HG03103 (cell line): ENCODE measurements at regions not wholly inside any gene's neighbourhood (a gene's known extent, or its start where the extent isn't known, plus 50 kb on each side); places are given as distances from the start of the nearest gene placed in this dataset.
A peak's percentile ranks its signal among the peaks of the same experiment; 100 is the strongest.
"Not testable (repeated sequence)": the region's sequence is repeated elsewhere in the genome, so short reads cannot be mapped to it uniquely, and the experiment has no call there.

Experiments
- ATAC-seq: cut with Tn5 transposase; IDR thresholded peaks from one replicate; pipeline ENCODE4 v1.9.1; 2021; ENCODE audit warnings: low read depth; ENCODE audit not compliant: unreplicated experiment

DNA sequence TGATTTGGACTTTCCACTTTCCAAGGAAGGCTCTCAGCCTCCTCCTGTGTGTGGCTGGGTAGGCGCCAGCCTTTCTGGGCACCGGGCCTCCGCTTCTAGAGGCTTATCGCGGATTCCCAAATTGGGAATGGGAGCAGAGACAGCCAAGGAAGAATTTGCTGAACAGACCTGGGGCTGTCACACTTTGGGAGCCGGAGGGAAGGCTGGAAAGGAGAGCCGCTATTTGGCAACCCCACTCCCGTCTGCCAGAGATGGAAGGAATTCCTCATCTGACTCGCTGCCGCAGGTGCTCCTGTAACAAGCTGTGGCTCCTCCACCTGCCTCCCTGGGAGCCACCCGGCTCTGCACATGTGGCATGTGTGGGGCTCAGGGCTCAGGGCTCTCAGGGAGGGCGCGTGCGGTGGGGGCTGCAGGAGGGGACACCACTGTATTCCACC, 50.8 kb upstream of the ECHDC3 start:
- no peak for ATAC-seq

DNA sequence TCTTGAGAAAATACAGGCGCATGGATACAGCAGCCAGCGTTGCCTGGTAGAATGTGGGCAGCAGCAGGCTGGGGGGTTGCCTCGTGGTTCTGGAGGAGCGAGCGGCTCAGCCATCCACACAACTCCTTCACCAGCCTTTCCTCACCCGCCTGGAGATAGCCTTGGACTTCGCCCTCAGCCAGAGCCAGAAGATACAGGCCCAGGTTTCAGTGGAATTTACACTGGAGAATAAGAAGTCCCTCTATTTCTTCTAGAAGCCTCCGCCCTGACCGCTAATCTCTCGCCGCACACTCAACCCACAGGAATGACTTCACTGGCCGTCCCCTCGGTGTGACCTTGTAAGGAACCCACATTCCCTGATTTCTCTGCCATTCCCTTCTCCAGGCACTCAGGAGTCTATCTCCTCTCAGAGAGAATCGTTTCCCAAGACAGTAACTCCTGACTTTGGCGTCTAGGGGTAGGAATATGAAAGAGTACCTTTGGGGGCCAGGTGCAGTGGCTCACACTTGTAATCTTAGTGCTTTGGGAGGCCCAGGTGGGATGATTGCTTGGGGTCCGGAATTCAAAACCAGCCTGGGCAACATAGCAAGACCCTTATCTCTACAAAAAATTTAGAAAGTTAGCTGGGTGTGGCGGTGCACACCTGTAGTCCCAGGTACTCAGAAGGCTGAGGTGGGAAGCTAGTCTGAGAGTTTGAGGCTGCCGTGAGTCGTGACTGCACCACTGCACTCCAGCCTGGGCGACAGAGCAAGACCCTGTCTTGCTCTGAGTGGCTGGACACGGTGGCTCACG, 52.0 kb upstream of the ECHDC3 start:
- no peak for ATAC-seq

DNA sequence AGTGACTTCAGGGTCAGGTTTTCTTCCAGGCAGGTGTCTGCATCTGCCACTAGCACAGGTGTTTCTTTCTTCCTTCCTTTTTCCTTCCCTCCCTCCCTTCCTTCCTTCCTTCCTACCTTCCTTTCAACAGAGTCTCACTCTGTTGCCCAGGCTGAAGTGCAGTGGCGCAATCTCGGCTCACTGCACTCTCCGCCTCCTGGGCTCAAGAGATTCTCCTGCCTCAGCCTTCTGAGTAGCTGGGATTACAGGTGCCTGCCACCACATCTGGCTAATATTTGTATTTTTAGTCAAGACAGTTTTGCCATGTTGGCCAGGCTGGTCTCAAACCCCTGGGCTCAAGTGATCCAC, 53.8 kb upstream of the ECHDC3 start:
- not testable (repeated sequence) for ATAC-seq

DNA sequence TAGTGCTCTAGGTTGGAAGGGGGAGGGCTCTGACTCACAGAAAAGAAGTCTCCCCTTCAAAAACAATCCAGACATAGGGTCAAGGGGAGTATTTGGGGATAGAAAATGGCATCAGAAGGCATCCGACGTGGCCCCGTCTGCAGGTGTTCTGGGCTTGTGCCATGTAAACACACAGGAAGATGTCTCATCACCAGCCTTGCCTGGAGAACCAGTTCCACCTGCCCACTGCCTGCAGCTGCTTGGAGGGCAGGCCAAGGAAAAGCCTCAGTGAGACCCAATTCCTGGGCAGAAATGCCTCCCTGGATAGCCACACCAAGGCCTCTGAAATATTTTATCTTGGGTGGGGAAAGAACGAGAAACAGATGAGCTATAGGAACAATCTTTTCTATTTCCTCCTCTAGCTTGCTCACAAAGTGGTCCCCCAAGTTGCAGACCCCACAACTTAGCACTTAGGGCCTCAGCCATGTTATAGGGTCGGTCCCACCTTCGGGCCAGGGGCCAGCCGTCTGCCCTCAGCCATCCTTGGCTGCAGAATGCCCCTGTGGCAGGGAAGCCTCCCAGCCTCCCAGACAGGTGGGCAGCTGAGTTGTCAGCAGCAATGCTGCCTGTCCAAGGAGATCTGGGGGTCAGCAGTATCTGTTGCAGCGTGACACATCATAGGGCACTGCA, 54.3 kb upstream of the ECHDC3 start:
- ATAC-seq, result no peak

DNA sequence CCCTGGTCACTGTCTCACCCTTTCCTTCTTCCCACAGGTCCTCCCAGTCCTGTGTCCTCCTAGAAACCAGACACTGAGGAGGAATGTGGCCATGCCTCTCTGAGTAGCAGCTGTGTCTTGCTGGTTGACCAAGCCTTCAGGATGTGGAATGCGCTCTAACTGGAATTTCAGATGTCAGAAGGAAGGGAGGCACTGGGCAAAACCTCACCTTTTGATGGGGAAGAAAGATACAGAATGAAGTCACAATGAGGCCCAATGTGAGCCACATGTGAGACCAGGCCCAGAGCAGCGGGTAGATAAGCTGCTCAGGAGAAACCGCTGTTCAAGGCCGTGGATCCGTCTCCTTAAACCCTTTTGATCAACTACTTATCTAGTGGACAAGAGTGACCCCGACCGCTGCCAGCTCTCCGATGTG, 54.8 kb upstream of the ECHDC3 start:
- no peak for ATAC-seq

DNA sequence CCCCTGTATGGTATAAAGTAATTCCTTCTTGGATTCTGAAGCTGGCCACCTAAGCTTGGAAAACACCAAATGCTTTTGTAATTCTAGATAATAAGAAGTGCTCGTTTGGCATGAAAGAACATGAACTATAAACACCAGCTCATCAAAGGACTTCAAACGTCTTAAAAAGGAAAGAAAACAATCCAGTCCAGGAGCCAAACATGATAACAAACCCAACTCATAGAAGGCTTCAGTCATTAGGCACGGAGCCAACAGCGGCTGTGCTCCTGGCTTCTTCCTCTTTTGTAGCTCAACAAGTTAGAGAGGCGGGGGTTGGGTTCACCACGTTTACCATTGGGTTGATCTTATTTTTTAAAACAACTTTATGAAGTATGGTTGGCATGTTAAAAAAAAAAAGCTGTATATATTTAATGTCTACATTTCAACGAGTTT, 56.4 kb upstream of the ECHDC3 start:
- ATAC-seq, result no peak

DNA sequence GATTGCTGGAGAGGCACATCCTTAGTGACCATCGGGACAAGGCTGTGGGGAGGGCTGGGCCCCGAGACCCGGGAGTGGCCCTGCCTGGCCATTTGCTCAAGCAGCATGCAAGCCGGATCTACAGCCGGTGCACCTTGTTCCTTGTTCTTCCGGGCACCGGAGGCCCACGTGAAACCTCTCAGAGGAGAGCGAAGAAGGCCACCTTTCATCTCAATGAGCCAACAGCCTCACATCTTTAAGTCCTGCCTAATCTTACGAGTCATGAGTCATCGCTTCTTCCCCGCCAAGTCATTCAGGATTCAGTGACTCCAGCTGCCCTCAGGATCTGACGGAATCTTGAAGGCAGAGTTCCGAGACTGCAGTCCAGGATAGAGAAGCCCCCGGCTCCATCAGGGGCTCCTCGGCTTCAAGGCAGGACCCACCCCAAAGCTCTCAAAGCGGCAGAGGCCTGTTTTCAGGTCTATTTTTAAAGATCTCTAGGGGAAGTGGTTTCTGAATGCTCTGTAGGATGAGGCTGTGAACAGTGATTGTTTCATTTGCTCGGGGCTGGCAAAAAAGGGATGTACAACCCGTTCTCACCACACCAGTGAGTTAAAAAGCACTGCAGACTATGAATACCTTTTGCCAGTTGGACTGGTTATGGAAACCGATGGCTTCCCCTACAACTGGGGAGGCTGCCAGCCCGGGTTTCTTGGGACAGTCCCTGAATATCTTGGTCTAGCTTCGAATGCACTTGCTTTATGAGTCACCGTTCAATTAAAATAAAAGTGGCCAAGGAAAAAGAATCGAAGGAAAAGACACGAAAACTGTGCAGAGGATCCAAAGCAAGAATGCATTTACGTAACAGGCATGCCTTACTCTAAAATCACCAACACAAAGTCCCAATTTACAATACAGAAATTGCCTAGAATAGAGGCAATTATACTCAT, 57.2 kb upstream of the ECHDC3 start:
- ATAC-seq, result peak; percentile 58

DNA sequence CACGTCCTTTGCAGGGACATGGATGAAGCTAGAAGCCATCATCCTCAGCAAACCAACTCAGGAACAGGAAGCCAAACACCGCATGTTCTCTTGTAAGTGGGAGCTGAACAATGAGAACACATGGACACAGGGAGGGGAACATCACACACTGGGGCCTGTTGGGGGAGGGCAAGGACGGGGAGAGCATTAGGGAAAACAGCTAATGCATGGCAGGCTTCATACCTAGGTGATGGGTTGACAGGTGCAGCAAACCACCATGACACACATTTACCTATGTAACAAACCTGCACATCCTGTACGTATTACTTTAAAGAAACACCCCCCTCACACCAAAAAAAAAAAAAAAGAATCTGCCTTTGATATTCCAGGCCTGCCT, 57.9 kb upstream of the ECHDC3 start:
- ATAC-seq, result not testable (repeated sequence)

DNA sequence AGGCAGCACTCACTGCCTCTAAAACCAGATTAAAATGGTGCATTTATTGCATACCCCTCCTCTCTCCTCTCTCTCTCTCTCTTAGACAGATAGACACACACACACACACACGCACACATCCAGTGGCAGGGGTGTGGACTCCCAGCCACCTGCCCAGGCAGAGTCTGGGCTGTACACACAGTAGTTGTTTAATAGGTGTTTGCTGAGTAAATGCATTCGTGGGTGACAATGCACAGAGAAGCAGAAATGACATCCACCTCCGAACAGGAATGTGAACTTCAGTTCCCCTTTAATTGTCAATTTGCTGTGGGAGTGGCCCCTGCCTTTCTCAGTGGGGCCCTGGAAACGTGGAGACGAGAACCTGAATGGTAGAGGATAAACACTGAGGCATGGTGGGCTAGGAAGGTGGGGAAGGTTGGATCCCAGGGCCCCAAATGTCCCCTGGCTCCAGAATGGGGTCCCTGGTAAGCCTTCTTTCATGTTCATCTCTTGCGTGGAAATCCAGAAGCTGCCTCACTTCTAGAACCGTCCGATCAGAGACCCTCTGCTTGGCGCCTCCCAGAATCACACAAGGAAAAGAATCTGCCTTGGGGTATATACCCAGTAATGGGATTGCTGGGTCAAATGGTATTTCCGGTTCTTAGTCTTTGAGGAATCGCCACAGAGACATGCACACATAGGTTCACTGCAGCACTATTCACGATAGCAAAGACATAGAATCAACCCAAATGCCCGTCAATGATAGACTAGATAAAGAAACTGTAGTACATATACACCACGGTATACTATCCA, 58.5 kb upstream of the ECHDC3 start:
- ATAC-seq, result no peak

DNA sequence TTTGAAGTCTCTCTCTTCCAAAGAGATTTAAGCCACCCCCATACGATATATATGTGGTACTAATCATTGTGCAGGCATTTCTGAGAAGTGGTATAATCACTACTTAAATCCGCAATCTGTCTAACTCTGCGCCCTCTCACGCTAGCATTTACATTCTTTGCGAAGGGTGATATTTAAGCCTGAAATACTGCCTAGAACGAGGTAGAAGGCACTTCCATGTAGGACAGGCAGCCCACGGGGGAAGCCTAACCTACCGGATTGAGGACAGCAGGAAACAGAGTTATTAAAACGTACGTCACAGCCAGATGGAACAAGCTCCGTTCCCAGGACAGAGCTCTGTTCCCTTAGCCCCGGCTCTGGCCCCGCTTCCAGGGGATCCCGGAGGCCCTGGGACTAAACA, 59.3 kb upstream of the ECHDC3 start:
- ATAC-seq, result no peak

DNA sequence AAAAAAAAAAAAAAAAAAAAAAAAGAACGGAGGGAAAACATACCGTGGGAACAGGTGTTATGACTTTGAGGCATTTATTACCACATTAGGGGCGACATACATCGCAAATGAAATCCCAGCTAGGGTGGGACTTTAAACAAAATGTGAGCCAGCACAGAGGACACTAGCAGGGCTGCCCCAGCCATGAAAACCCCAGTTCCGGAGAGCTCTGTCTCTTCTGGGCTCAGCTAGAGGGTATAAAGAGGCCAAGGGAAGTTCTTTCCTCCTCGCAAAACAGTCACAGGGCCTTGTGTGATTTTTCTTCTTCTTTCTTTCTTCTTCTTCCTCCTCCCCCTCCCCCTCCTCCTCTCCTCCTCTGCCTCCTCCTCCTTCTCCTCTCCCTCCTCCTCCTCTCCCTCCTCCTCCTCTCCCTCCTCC, 59.9 kb upstream of the ECHDC3 start:
- ATAC-seq, result no peak

DNA sequence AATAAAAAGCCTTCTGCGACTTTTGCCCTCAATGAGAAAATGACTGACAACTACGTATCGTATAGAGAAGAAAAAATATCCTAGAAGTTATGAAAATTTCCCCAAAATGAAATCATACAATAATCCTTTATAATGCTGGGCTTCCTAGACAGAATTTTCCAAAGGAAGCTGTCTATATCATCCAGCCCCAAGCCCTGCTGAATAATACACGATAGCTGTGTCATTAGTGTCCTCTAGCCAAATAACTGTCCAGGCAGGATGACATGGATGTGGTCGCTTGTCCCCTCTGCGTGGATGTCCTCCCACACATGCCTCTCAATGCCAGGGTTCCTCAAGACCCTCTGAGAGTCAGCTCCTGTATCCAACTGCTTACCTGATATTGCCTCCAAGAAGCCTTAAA, 61.7 kb upstream of the ECHDC3 start:
- no peak for ATAC-seq

DNA sequence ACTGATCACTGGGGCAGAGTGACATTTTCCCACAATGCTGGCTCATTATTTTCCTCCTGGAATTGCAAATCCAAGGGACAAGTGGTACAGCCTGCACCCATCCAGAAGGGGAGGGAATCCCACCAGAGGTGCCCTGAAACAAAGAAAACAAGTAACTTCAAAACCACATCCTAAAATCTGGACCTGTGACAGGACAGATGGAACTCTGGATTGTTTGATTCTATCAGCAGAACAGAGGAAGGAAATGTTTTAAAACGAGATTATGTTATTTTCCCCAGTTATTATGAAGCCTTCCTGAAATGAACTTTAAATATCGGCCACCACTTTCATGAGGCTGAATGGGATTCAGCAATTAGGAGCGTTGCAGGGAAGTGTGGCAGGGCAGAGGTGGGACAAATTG, 62.2 kb upstream of the ECHDC3 start:
- ATAC-seq, result no peak

DNA sequence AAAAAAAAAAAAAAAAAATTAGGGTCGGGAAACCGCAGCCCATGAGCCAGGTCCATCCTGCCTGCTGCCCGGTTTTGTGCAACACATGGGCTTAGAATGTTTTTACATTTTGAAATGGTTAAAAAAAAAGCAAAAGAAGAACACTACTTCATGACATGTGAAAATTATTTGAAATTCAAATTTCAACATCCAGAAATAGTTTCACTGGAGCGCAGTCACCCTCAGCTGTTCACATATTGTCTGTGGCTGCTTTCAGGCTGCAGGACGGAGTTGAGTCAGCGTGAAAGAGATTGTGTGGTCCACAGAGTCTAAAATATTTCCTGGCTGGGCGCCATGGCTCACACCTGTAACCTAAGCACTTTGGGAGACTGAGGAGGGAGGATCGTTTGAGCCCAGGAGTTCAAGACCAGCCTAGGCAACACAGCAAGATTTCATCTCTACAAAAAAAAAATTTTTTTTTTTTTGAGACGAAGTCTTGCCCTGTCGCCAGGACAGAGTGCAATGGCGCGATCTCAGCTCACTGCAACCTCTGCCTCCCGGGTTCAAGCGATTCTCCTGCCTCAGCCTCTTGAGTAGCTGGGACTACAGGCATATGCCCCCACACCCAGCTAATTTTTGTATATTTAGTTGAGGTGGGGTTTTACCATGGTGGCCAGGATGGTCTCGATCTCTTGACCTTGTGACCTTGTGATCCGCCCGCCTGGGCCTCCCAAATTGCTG, 63.9 kb upstream of the ECHDC3 start:
- peak; percentile 83 for ATAC-seq

DNA sequence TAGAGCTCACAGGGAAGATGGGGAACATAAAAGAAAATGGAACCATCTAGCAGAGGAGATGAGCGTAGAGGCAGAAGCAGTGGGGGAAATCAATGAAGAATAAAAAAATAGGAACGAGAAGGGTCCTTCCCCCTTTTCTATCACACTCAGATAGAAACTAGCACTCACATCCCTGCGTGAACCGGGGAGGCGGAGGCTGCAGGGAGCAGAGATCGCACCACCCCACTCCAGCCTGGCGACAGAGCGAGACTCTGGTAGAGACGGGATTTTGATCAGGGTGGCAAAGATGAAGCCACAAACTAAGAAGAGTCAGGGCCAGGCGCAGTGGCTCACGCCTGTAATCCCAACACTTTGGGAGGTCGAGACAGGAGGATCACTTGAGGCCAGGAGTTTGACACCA, 64.7 kb upstream of the ECHDC3 start:
- no peak for ATAC-seq

DNA sequence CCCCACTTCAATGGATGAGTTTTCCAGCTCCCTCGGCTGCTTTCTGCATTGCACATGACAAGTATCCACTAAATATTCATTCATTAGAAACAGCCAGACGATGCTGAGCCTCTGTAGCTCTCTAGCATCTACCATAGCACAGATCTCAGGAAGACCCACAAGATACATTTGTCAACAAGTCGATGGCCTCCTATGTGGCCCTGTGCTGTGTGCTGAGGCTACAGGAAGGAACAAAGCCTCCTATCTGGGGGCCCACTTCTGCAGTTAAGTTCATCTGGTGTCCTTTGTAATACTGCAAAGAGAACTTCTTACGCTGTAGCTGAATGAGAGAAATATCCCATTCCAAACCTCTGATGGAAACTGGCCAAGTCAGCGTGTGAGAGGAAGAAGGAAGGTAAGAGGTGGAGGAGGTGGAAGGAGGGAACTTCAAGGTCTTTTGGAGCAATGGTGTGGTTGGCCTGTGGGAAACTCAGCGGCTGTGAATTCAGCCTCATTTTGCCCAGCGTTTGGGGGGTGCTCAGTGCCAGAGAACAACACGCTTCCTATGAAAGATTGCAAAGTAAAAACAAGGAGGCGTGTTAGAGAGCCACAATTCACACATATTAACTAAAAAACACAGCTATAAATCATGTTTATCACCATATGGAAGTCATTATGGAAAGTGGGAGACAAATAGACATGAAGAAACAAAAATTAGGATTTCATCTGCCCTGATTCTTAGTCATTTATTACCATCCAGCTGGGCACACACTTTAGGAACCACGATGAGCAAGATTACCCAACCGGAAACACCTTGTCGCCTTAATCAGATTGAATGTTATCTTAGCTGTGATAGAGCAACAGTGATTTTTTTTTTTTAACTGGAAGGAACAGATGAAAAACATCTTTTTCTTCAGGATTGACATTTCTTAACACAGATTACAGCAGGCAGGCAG, 62.2 kb upstream of the USP6NL start:
- no peak for ATAC-seq

DNA sequence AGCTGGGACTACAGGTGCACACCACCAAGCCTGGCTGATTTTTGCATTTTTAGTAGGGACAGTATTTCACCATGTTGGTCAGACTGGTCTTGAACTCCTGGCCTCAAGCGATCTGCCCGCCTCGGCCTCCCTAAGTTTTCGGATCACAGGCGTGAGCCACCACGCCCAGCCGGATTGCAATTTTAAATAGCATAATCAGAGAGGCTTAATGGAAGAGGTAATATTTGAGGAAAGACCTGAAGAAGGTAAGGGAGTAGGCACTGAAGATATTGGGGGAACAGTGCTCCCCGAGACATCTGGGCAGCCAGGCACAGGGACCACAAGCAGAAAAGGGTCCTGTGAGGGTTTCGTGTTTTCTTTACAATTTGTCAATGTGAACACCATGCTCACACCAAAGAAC, 61.4 kb upstream of the USP6NL start:
- no peak for ATAC-seq

DNA sequence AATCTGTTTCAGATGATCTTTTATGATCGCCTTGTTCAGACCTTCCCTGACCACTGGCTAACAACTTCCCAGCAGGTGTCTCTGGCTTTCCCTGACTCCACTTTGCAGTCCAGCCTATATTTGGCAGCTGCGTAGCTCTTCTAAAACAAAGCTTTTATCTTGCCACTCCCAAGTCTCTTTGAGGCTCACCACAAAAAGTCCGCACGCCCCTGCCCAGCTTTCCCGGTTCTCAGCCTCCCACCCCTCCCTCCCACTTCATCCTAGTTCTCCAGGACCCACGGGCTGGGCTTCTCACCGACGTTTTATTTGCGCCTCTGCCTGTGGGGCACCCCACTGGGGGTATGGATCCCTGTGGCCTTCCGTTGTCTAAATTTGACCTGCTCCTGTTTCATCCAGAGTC, 58.9 kb upstream of the USP6NL start:
- ATAC-seq, result no peak
